NB4 (cell line): ENCODE measurements at regions not wholly inside any gene's neighbourhood (a gene's known extent, or its start where the extent isn't known, plus 50 kb on each side); places are given as distances from the start of the nearest gene placed in this dataset.

ENCODE experiments used
- DNase-seq: peaks from one replicate; pipeline ENCODE4 v3.0.0; 2010; ENCODE audit warnings: low read depth
- H3K4me3 ChIP-seq: one replicate; pipeline ENCODE4 v1.5.1; 2011; ENCODE audit warnings: mild to moderate bottlenecking, low read depth, low read length, moderate library complexity
- CTCF ChIP-seq: IDR thresholded peaks from one replicate; pipeline ENCODE4 v1.5.1; 2012; ENCODE audit warnings: low read depth, low read length
- MAX ChIP-seq: IDR thresholded peaks from 2 replicates; pipeline ENCODE4 v1.6.1; 2011; ENCODE audit warnings: low read depth, low read length
- MYC ChIP-seq: IDR thresholded peaks from 2 replicates; pipeline ENCODE4 v1.6.1; 2011; ENCODE audit warnings: low read depth, low read length
- POLR2A ChIP-seq: IDR thresholded peaks from 2 replicates; pipeline ENCODE4 v1.6.1; 2011; ENCODE audit warnings: mild to moderate bottlenecking; ENCODE audit not compliant: insufficient read length; ENCODE audit errors: extremely low read depth

DNA sequence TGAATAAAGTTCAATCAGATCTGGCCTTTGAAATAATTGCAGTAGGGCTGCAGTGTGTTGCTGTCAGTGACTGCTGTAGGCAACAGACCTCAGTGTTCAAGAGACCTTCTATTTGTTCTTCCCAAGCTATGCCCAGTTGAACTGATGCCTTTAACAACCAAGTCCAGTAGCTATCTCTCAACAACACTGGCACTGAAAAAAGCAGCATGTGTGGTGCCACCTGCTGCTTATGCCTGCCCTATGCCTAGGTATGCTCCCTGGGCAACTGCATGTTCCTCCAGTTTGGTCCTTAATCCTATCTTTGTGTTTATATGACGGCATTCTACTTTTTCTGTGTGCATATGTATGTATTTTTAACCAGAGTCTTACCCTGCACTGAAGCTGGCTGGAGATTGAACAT is 523.9 kb upstream of the MEX3C start:
- TF ChIP-seq POLR2A (no peak), MAX (no peak), CTCF (no peak), MYC (no peak)
- no peak overlapping the region for H3K4me3 ChIP-seq
- no peak for DNase-seq

DNA sequence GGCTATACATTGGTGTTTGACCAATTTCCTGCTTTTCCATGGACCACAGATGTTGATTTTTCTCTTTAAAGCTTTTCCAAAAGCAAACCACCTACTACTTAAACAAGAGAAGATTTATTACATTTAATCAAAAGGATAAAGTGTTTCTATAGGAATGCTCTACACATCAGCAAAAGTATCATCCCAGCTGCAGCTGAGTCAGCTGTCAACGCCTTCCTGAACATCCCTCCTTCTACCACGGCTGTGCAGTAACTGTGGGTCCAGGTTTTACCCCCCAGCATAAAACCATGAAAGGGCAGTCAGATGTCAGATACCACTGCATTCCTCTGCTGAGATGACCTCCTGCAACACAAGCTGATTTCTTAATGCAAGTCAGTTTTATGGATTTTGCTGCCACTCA is 524.5 kb upstream of the MEX3C start:
- DNase-seq = no peak
- no peak overlapping the region for H3K4me3 ChIP-seq
- TF ChIP-seq POLR2A (no peak), CTCF (no peak)

GRCh38 chr18:51724790-51725721 is 527.6 kb upstream of the MEX3C start:
- TF ChIP-seq MYC = no peak
- no peak for TF ChIP-seq CTCF
- TF ChIP-seq POLR2A = no peak
- TF ChIP-seq MAX = no peak
- no peak overlapping the region for H3K4me3 ChIP-seq
- peak; percentile 81 for DNase-seq

DNA sequence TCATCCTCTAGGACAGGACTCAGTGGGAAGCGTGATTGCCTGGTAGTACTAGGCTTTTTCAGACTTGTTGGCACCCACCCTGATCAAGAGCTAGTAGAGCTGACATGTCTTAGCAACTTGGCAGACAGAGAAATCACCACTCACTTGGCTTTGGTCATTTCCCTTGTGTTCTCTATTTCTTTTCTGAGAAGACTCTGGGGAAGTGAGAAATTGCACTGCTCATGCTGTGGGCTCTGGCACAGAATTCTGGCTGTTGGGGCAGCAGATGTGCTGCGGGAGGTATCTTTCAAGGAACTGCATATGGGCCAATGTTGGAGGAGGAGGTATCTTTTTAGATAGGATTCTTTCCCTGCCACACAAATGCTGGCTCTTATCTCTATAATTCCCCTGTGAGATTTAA is 529.1 kb upstream of the MEX3C start:
- DNase-seq = no peak
- no peak overlapping the region for H3K4me3 ChIP-seq
- no peak for TF ChIP-seq MYC
- no peak for TF ChIP-seq CTCF
- TF ChIP-seq POLR2A = no peak
- no peak for TF ChIP-seq MAX

GRCh38 chr18:51727780-51728179 is 530.3 kb upstream of the MEX3C start:
- TF ChIP-seq MYC (no peak), MAX (no peak), POLR2A (no peak), CTCF (no peak)
- no peak for DNase-seq
- no peak overlapping the region for H3K4me3 ChIP-seq
